MV-4-11 (cell line): ENCODE measurements at regions not wholly inside any gene's neighbourhood (a gene's known extent, or its start where the extent isn't known, plus 50 kb on each side); places are given as distances from the start of the nearest gene placed in this dataset.
"Not testable (repeated sequence)": the region's sequence is repeated elsewhere in the genome, so short reads cannot be mapped to it uniquely, and the experiment has no call there.

ENCODE experiments used
- DNase-seq: peaks from one replicate; lab custom pipeline; 2025; lab: John Stamatoyannopoulos, UW

- DNase-seq = no peak
Observed at GRCh38 chr4:127307996-127308395, 324.8 kb upstream of the INTU start.

GRCh38 chr4:127309369-127310102 lies 323.2 kb upstream of the INTU start:
- DNase-seq = no peak

DNA sequence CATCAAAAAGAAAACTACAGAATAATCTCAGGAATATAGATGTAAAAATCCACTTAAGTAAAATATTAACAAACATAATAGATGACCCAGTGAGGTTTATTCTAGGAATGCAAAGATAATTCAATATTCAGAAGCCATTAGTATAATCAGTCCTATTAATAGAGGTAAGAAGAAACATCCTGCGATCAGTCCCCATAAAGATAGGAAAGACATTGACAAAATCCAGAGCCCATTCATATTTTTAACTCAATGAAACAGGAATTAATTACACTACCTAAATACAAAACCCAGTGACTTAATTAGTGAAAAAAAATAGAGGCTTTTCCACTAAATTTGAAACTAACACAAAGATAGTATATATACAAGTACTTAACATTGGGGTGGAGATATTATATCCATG lies 321.4 kb upstream of the INTU start:
- no peak for DNase-seq

DNA sequence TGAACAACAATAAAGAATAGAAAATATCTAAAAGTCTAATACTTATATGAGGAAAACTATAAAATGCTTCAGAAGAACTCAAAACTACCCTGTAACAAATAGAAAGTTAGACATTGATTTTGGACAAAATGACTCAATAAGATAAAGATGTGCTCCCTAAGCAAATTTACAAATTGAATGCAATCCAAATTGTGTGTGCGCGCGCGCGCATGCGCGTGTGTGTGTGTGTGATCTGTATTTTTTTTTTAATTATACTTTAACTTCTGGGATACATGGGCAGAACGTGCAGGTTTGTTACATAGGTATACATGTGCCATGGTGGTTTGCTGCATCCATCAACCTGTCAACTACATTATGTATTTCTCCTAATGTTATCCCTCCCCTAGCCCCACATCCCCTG lies 320.8 kb upstream of the INTU start:
- DNase-seq = no peak

- no peak for DNase-seq
Observed at GRCh38 chr4:127313767-127314166, 319.0 kb upstream of the INTU start.

- no peak for DNase-seq
Observed at GRCh38 chr4:127327491-127327890, 305.3 kb upstream of the INTU start.

DNA sequence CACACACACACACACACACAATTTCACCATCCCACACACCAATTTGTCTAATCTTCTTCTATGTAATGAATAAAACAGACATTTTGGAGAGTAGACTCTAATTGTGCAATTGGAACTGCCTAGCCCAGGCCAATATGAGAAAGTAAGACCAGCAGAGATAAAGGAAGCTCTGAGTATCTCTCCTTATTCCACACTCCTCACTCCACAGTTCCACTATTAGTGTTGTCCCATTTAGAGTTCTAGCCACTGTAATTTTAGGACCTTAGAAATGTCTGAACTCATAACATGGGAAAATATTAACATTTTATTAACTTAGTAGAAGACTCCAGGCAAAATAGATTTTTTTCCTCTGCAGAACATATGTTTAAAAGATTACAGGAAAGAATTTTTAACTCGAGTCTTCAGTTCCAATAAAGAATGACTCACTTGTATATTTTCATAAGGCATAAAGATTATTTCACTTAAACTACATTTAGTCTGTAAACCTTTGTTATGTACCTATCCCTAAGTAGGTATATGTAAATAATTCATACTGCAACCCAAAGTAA lies 297.6 kb upstream of the INTU start:
- DNase-seq = no peak

DNA sequence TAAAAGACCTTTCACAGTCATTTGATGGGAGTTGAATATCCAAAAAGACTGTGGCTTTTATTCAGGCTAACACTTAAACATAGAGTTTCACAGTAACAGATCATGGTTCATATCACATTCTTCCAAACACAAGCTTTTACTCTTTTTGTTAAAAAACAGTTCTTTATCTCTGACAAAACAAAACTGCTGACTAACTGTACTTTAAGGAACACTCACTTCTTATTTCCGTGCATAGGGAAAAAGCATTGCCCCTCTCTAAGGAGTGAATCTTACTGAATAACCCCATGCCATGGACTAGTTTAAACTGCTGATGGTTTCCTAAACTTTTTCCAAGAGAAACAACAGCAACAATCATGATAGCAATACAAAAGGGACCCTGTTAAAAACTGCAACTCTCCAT lies 297.0 kb upstream of the INTU start:
- no peak for DNase-seq

- DNase-seq = not testable (repeated sequence)
Observed at GRCh38 chr4:127343123-127343522, 289.6 kb upstream of the INTU start.

- no peak for DNase-seq
Observed at GRCh38 chr4:127344071-127344470, 288.7 kb upstream of the INTU start.

GRCh38 chr4:127347936-127348335 lies 284.8 kb upstream of the INTU start:
- no peak for DNase-seq

GRCh38 chr4:127352220-127353113 lies 280.3 kb upstream of the INTU start:
- DNase-seq = no peak

DNA sequence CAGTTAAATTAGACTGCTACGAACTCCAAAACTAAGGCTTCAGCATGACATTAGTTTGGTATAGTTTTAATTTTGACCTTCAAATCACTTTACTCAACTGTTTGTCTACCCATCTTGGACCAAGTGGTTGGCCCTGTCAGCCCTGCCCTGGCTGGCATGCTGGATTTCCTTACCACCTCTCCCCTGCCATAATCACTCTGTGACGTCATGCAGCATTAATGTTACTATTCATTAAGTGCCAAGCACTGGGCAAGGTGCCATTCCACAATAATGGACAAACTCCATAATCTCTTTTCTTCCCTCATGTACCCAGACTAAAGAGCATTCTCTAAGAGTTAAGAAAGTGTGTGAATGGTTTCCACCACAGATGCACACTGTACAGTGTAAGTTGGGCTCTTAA lies 277.0 kb upstream of the INTU start:
- DNase-seq = no peak

DNA sequence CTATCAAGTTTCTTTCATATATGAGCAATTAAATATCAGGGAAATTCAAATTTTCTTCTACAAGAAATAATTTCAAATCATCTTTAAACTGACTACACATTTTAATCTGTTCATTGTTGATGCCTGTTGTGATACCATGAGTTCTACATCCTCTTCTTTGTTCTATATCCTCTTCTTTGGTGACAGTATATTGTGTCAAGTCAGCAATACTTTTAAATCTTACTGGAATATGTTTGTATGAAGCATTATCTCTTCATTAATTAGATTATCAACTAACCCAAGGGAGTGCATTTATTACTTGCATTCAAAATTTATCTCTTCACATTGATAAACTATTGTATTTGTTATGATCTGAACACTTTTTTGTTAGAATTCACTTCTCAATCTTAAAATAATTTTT lies 275.0 kb upstream of the INTU start:
- DNase-seq = no peak

- DNase-seq = no peak
Observed at GRCh38 chr4:127362686-127363085, 270.1 kb upstream of the INTU start.

GRCh38 chr4:127364397-127364796 lies 268.4 kb upstream of the INTU start:
- DNase-seq = peak; percentile 36

GRCh38 chr4:127364911-127365310 lies 267.8 kb upstream of the INTU start:
- DNase-seq = no peak

DNA sequence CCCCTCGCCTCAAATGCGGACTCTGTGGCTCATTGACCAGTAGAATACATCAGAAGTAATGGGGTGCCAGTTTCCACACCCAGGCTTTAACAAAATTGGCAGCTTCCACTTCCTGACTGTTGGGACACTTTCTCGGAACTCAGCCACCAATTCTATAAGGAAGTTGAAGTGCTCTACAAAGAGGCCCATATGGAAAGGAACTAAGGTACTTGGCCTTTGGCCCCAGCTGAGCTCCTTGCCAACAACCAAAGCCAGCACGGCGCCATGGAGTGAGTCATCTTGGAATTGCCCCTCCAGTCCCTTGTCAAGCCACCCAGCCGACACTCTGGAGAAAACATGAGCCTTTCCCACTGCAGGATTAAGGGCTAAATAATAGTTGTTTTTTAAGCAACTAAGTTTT lies 262.2 kb upstream of the INTU start:
- peak; percentile 79 for DNase-seq

GRCh38 chr4:127379499-127379898 lies 253.3 kb upstream of the INTU start:
- no peak for DNase-seq

- not testable (repeated sequence) for DNase-seq
Observed at GRCh38 chr4:127379948-127380347, 252.8 kb upstream of the INTU start.

- no peak for DNase-seq
Observed at GRCh38 chr4:127383666-127384065, 249.1 kb upstream of the INTU start.

GRCh38 chr4:127394516-127394915 lies 238.2 kb upstream of the INTU start:
- no peak for DNase-seq

GRCh38 chr4:127400276-127400675 lies 232.5 kb upstream of the INTU start:
- DNase-seq = no peak
